ENCODE measurements at regions not wholly inside any gene's neighbourhood (a gene's known extent, or its start where the extent isn't known, plus 50 kb on each side); places are given as distances from the start of the nearest gene placed in this dataset.

DNA sequence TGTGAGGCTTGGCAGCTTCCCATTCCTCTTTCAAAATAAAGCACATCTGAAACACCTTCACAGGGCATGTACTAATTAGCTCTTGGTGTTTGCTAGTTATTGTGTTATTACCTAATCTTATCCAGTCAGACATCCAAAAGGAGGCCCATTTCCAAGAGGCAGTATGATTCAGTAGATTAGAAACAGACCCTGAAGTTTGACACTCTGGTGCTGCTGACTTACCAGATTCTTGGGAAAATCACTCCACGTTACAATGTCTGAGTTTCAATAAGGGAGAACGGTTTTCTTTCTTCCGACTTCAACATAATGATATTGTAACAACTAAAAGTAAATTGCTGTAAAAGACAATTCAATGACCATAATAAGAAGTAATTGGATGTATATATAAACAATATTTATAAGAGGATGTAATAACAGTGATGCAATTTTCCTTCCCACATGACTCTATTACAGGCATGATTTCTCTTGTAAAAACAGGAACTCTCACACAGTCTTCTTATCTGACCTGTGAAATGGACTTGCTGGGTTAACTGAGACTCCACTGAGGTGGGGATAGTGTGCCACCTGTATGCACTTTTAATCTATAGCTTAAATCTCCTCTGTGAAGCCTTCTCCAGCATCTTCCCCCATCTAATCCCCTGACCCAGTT, 181.3 kb upstream of the ELL2 start:
- no peak for TF ChIP-seq ZFX (IDR thresholded peaks at IDR 0.05; ENCODE audit: borderline replicate concordance)
- no peak for TF ChIP-seq CTCF (IDR thresholded peaks at IDR 0.05)
